ENCODE measurements at regions not wholly inside any gene's neighbourhood (a gene's known extent, or its start where the extent isn't known, plus 50 kb on each side); places are given as distances from the start of the nearest gene placed in this dataset.

DNA sequence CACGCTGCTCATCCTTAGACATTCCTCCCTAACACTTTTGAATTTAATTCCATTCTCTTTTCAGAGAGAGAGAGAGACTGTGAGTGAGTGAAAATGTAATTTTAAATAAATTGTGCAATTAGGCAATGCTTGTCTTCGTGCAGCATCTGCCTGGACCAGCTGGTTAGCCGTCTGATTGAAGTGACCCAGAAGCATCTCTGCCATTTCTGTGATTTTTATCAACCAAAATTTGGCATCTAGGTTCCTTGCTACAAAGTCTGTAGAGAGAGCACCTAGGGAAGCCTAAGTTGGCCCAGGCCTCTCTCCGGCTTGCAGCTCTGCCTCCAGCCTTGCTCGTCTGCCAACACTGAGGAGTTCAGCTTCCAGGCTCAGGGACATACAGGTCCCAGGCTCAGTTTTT is 138.6 kb upstream of the GPR12 start:
- DNase-seq (ENCODE audit: low read depth), result no peak
- TF ChIP-seq, protein P1, sequence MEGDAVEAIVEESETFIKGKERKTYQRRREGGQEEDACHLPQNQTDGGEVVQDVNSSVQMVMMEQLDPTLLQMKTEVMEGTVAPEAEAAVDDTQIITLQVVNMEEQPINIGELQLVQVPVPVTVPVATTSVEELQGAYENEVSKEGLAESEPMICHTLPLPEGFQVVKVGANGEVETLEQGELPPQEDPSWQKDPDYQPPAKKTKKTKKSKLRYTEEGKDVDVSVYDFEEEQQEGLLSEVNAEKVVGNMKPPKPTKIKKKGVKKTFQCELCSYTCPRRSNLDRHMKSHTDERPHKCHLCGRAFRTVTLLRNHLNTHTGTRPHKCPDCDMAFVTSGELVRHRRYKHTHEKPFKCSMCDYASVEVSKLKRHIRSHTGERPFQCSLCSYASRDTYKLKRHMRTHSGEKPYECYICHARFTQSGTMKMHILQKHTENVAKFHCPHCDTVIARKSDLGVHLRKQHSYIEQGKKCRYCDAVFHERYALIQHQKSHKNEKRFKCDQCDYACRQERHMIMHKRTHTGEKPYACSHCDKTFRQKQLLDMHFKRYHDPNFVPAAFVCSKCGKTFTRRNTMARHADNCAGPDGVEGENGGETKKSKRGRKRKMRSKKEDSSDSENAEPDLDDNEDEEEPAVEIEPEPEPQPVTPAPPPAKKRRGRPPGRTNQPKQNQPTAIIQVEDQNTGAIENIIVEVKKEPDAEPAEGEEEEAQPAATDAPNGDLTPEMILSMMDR (IDR thresholded peaks at IDR 0.05; ENCODE audit: insufficient read depth, low read depth, low read length), result no peak
- POLR2A ChIA-PET, result no interaction called here
- H3K27me3 ChIP-seq (ENCODE audit: control insufficient read depth, insufficient read depth, low read length), result peaks cover under 1% of the 10 kb centered on the region; the same call in 1 of the 2 replicates
- no peaks in the 10 kb centered on the region for H3K36me3 ChIP-seq (ENCODE audit: control insufficient read depth, insufficient read depth, low read length)
- H3K4me3 ChIP-seq (ENCODE audit: low read depth, low read length), result no peak overlapping the region
- CTCF ChIA-PET, result no interaction called here

DNA sequence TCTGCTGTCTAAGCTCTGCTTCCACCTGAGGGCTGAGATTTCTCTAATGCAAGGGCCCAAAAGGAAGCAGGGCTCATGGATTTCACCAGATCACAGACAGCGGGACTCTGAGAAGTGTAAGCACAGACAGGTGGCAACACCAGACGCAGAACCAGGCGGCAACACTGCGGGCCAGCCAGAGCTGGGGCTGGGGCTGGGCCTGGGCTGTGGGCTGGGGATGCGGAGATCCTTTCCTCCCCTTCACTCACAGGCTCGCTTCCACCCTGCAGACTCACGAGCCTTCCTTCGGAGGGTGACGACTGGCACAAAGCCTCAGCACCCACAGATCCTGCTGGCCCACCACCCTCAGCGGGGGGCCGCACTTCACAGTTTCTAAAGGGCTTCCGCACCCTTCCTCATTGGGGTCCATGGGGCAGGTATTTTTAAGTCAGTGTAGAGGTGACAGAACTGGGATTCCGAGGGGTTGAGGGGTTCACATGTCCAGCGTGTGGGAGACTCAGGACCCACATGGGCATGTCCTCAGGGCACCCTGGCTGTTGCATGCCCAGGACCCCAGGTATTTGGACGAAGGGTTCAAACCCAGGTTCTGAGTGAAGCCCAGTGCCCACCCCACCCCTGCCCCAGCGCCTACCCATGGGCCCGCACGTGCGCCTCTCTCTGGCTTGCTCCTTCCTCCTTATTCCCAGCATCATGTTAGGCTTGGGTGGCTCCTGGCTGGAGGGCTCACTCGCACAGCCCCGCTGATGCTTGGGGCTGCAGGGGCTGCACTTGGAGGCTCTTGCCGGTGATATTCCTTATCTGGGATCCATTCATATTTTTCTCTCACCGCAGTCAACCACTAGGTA is 137.3 kb upstream of the GPR12 start:
- ChIA-PET CTCF (no interaction called here), POLR2A (no interaction called here)
- no peaks in the 10 kb centered on the region for H3K36me3 ChIP-seq (ENCODE audit: control insufficient read depth, insufficient read depth, low read length)

DNA sequence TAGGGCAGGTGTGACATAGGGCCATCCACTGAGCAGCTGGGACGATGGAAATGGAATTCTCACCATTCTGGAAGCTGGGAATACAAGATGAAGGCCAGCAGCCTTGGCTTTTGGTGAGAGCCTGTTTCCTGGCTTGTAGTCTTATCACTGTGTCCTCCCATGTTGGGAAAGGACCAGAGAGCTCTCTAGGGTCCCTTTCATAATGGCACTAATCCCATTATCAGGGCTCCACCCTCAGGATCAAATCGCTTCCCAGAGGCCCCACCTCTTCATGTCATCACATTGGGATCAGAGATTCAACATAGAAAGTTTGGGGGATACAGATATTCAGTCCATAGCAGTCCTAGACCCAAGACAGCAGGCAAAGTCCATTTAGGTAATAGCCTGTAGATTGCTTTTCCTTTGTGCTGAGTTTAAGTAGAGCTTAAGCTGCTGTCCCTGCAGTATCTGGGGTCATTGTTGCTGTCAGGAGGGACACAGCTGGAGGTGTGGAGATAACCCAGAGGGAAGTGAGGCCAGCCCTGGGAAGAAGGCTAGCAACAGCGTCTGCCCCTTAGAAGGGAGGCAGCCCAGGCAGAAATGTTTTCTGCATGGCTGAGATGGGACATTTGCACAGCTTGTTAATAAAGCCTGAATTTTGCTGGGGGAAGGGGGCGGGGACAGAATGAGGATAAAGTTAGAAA is 136.5 kb upstream of the GPR12 start:
- Histone ChIP-seq H3K27me3 (ENCODE audit: control insufficient read depth, insufficient read depth, low read length) (peaks cover 1% of the 10 kb centered on the region; the same call in 1 of the 2 replicates), H3K4me3 (ENCODE audit: low read depth, low read length) (no peak overlapping the region), H3K36me3 (ENCODE audit: control insufficient read depth, insufficient read depth, low read length) (no peaks in the 10 kb centered on the region)
- TF ChIP-seq, protein P1 (IDR thresholded peaks at IDR 0.05; ENCODE audit: insufficient read depth, low read depth, low read length), result no peak
- no peak for DNase-seq (ENCODE audit: low read depth)
- ChIA-PET POLR2A (no interaction called here), CTCF (no interaction called here)

More for the DNA sequence above, 137.3 kb upstream of the GPR12 start:
- no peak for DNase-seq (ENCODE audit: low read depth)
- H3K27me3 ChIP-seq (ENCODE audit: control insufficient read depth, insufficient read depth, low read length), result peaks cover 1% of the 10 kb centered on the region; the same call in 1 of the 2 replicates
- H3K4me3 ChIP-seq (ENCODE audit: low read depth, low read length), result no peak overlapping the region
- TF ChIP-seq, protein P1 (IDR thresholded peaks at IDR 0.05; ENCODE audit: insufficient read depth, low read depth, low read length), result no peak

DNA sequence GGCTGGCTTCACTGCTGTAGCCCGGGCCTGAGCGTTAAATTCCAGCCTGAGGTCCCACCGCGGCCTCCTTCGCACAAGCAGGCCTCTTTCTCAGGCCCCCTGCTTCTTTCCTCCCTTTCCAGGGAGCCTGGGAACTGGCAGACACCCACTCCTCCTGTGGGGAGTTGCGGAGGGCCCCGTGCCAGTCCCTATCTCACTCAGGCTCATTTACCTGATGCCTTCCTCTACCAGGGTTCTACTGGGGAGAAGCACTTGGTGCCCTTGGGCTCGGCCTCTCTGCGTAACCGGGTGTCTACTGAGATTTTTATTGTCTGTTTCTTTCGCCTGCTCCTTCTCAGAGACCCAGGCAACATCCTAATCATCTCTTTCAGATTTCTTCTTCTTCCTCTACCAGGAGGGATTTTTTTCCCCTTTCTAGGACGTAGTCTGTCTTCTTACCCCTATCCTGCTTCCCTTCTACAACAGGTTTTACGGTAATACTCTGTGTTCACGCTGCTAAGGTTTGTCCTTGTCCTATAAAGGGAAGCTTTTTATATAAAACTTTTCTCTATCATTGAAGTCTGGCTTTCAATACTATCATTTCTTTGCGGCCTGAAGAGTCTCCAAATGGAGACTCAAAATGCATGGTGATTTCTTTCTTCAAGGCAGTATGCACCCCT is 135.4 kb upstream of the GPR12 start:
- ChIA-PET CTCF (interaction anchor here (1.4 kb wide), 1 partner anchor 23 kb away, joined by 3 read pairs; no protein-coding TSS in a partner anchor), POLR2A (no interaction called here)
- DNase-seq (ENCODE audit: low read depth), result no peak
- H3K36me3 ChIP-seq (ENCODE audit: control insufficient read depth, insufficient read depth, low read length), result no peaks in the 10 kb centered on the region
- peaks cover 1% of the 10 kb centered on the region; the same call in 1 of the 2 replicates for H3K27me3 ChIP-seq (ENCODE audit: control insufficient read depth, insufficient read depth, low read length)
- H3K4me3 ChIP-seq (ENCODE audit: low read depth, low read length), result no peak overlapping the region
- TF ChIP-seq, protein P1 (IDR thresholded peaks at IDR 0.05; ENCODE audit: insufficient read depth, low read depth, low read length), result no peak
